WERI-Rb-1 (cell line): ENCODE measurements at regions not wholly inside any gene's neighbourhood (a gene's known extent, or its start where the extent isn't known, plus 50 kb on each side); places are given as distances from the start of the nearest gene placed in this dataset.

Source experiments
- DNase-seq: peaks from one replicate; pipeline ENCODE4 v3.0.0-alpha.2; 2020
- H3K27ac ChIP-seq: fragments of 250-450 bp; sonication (Bioruptor Pico); 2 replicates; pipeline ENCODE4 v1.5.1; 2020; ENCODE audit warnings: mild to moderate bottlenecking, moderate library complexity
- H3K27me3 ChIP-seq: fragments of 250-450 bp; sonication (Bioruptor Pico); 2 replicates; pipeline ENCODE4 v1.5.1; 2021; ENCODE audit warnings: mild to moderate bottlenecking, low read depth, moderate library complexity; ENCODE audit not compliant: insufficient read depth, severe bottlenecking
- H3K36me3 ChIP-seq: fragments of 250-450 bp; sonication (Bioruptor Pico); 2 replicates; pipeline ENCODE4 v1.5.1; 2020; ENCODE audit warnings: mild to moderate bottlenecking, moderate library complexity
- H3K4me3 ChIP-seq: 2 replicates; pipeline ENCODE4 v1.5.1; 2011; ENCODE audit warnings: low read depth, mild to moderate bottlenecking, control low read depth, low read length
- H3K9me3 ChIP-seq: fragments of 250-450 bp; sonication (Bioruptor Pico); 2 replicates; pipeline ENCODE4 v1.5.1; 2021; ENCODE audit warnings: mild to moderate bottlenecking, moderate library complexity; ENCODE audit not compliant: severe bottlenecking
- TF ChIP-seq, protein P1 (sequence below): IDR thresholded peaks from 2 replicates; pipeline ENCODE4 v1.5.1; 2011; ENCODE audit warnings: low read depth, mild to moderate bottlenecking, control low read depth, inconsistent platforms, low read length

DNA sequence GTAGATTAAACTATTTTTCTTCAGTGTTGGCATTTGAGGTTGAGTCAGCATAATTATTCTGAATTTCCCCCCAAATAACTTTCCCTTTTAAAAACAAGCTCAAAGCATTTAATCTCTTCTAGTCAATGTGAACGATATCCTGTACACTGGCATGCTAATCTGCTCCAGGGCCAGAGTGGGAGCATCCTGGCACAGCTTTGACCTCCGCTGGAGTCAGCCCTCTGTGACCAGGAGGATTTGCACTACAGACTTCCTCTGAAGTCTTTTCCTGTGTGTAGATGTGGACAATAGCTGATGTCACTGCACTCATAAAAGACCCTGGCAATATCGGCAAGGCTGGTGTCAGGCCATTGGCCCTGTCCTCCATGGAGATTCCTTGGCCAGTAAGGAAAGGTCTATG lies 340.2 kb downstream of the CDC14C start:
- Histone ChIP-seq H3K4me3 (no peak overlapping the region), H3K9me3 (no peaks in the 10 kb centered on the region), H3K27ac (no peak overlapping the region), H3K36me3 (no peaks in the 10 kb centered on the region), H3K27me3 (no peaks in the 10 kb centered on the region)
- DNase-seq: no peak
- TF ChIP-seq, protein P1, sequence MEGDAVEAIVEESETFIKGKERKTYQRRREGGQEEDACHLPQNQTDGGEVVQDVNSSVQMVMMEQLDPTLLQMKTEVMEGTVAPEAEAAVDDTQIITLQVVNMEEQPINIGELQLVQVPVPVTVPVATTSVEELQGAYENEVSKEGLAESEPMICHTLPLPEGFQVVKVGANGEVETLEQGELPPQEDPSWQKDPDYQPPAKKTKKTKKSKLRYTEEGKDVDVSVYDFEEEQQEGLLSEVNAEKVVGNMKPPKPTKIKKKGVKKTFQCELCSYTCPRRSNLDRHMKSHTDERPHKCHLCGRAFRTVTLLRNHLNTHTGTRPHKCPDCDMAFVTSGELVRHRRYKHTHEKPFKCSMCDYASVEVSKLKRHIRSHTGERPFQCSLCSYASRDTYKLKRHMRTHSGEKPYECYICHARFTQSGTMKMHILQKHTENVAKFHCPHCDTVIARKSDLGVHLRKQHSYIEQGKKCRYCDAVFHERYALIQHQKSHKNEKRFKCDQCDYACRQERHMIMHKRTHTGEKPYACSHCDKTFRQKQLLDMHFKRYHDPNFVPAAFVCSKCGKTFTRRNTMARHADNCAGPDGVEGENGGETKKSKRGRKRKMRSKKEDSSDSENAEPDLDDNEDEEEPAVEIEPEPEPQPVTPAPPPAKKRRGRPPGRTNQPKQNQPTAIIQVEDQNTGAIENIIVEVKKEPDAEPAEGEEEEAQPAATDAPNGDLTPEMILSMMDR: no peak

- no peak for DNase-seq
- no peaks in the 10 kb centered on the region for H3K27me3 ChIP-seq
- no peaks in the 10 kb centered on the region for H3K9me3 ChIP-seq
- no peak overlapping the region for H3K4me3 ChIP-seq
- H3K27ac ChIP-seq: no peak overlapping the region
- H3K36me3 ChIP-seq: no peaks in the 10 kb centered on the region
- TF ChIP-seq, protein P1: no peak
Measured at GRCh38 chr7:49273897-49274296, 349.6 kb downstream of the CDC14C start.

GRCh38 chr7:49279891-49280290 lies 355.5 kb downstream of the CDC14C start:
- TF ChIP-seq, protein P1: no peak
- Histone ChIP-seq H3K4me3 (no peak overlapping the region), H3K27me3 (no peaks in the 10 kb centered on the region), H3K36me3 (no peaks in the 10 kb centered on the region), H3K9me3 (no peaks in the 10 kb centered on the region), H3K27ac (peak overlapping the region; percentile 13; the same call in 1 of the 2 replicates)
- DNase-seq: peak; percentile 59

DNA sequence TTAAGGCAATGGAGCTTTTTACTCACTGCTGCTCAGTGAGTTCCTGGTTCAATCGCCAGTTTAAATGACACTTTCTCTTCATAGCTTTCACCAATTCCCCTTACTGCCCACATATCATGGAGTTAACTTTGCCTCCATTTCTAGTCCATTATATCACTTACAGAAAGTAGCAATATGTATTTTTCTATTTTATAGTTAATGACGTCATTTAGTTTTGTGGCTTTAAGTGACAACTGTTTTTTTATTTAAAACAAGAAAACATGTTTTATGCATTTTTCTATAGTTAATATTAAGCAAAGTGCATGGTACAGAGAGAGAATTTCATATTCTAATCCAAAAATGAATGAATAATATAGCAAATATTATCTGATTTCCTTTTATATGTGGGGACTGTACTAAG lies 363.3 kb downstream of the CDC14C start:
- no peaks in the 10 kb centered on the region for H3K9me3 ChIP-seq
- H3K36me3 ChIP-seq: no peaks in the 10 kb centered on the region
- H3K27me3 ChIP-seq: no peaks in the 10 kb centered on the region
- H3K27ac ChIP-seq: no peak overlapping the region
- DNase-seq: no peak
- no peak overlapping the region for H3K4me3 ChIP-seq
- TF ChIP-seq, protein P1: no peak

- H3K27ac ChIP-seq: no peak overlapping the region
- DNase-seq: no peak
- no peaks in the 10 kb centered on the region for H3K36me3 ChIP-seq
- no peaks in the 10 kb centered on the region for H3K27me3 ChIP-seq
- TF ChIP-seq, protein P1: no peak
- H3K4me3 ChIP-seq: no peak overlapping the region
- H3K9me3 ChIP-seq: no peaks in the 10 kb centered on the region
Measured at GRCh38 chr7:49294611-49295010, 370.3 kb downstream of the CDC14C start.

DNA sequence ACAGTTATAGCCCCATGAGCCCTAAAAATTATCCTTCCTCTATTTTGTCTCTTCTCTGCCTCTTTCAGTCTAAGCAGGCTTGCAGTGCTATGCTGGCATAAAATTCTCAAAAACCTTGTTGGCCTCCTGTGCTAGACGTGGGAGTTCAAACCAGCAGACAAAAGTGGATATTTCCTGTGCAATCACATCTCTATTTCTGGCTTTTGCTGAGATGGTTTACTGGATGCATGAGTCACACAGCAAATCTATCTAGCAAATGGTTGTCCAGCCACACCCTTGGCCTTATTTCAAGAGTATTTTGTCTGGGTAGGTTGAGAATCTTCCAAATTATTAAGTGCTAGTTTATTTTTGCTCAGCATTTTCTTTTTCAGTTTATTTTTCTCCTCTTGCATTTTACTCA lies 370.8 kb downstream of the CDC14C start:
- H3K27me3 ChIP-seq: no peaks in the 10 kb centered on the region
- no peak overlapping the region for H3K4me3 ChIP-seq
- H3K27ac ChIP-seq: no peak overlapping the region
- H3K9me3 ChIP-seq: no peaks in the 10 kb centered on the region
- TF ChIP-seq, protein P1: no peak
- no peak for DNase-seq
- H3K36me3 ChIP-seq: no peaks in the 10 kb centered on the region
